ENCODE measurements at regions not wholly inside any gene's neighbourhood (a gene's known extent, or its start where the extent isn't known, plus 50 kb on each side); places are given as distances from the start of the nearest gene placed in this dataset.

- TF ChIP-seq PHTF2 (CRISPR knock-in tag; IDR thresholded peaks at IDR 0.05) (no peak), SUPT5H (IDR thresholded peaks at IDR 0.05) (no peak), UBTF (IDR thresholded peaks at IDR 0.05; ENCODE audit: borderline replicate concordance in 1 of 2, low read depth in 2 of 2, low read length in 2 of 2) (no peak), ZBTB17 (CRISPR knock-in tag; IDR thresholded peaks at IDR 0.05) (no peak), ZNF146 (CRISPR knock-in tag; IDR thresholded peaks at IDR 0.05; ENCODE audit: unreplicated experiment) (no peak), ZEB2 (IDR thresholded peaks at IDR 0.05) (no peak), MCM3 (IDR thresholded peaks at IDR 0.05) (no peak)
- TF ChIP-seq, protein P1, sequence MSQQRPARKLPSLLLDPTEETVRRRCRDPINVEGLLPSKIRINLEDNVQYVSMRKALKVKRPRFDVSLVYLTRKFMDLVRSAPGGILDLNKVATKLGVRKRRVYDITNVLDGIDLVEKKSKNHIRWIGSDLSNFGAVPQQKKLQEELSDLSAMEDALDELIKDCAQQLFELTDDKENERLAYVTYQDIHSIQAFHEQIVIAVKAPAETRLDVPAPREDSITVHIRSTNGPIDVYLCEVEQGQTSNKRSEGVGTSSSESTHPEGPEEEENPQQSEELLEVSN (IDR thresholded peaks at IDR 0.05; ENCODE audit: borderline replicate concordance in 1 of 2, extremely low read depth in 1 of 2, insufficient read depth in 1 of 2, insufficient read length in 1 of 2, low read depth in 1 of 2, low read length in 1 of 2, poor library complexity in 1 of 2, severe bottlenecking in 1 of 2), result no peak
- TF ChIP-seq, protein P2, sequence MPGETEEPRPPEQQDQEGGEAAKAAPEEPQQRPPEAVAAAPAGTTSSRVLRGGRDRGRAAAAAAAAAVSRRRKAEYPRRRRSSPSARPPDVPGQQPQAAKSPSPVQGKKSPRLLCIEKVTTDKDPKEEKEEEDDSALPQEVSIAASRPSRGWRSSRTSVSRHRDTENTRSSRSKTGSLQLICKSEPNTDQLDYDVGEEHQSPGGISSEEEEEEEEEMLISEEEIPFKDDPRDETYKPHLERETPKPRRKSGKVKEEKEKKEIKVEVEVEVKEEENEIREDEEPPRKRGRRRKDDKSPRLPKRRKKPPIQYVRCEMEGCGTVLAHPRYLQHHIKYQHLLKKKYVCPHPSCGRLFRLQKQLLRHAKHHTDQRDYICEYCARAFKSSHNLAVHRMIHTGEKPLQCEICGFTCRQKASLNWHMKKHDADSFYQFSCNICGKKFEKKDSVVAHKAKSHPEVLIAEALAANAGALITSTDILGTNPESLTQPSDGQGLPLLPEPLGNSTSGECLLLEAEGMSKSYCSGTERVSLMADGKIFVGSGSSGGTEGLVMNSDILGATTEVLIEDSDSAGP (CRISPR knock-in tag; IDR thresholded peaks at IDR 0.05), result no peak
- TF ChIP-seq, protein P3, sequence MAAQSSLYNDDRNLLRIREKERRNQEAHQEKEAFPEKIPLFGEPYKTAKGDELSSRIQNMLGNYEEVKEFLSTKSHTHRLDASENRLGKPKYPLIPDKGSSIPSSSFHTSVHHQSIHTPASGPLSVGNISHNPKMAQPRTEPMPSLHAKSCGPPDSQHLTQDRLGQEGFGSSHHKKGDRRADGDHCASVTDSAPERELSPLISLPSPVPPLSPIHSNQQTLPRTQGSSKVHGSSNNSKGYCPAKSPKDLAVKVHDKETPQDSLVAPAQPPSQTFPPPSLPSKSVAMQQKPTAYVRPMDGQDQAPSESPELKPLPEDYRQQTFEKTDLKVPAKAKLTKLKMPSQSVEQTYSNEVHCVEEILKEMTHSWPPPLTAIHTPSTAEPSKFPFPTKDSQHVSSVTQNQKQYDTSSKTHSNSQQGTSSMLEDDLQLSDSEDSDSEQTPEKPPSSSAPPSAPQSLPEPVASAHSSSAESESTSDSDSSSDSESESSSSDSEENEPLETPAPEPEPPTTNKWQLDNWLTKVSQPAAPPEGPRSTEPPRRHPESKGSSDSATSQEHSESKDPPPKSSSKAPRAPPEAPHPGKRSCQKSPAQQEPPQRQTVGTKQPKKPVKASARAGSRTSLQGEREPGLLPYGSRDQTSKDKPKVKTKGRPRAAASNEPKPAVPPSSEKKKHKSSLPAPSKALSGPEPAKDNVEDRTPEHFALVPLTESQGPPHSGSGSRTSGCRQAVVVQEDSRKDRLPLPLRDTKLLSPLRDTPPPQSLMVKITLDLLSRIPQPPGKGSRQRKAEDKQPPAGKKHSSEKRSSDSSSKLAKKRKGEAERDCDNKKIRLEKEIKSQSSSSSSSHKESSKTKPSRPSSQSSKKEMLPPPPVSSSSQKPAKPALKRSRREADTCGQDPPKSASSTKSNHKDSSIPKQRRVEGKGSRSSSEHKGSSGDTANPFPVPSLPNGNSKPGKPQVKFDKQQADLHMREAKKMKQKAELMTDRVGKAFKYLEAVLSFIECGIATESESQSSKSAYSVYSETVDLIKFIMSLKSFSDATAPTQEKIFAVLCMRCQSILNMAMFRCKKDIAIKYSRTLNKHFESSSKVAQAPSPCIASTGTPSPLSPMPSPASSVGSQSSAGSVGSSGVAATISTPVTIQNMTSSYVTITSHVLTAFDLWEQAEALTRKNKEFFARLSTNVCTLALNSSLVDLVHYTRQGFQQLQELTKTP (IDR thresholded peaks at IDR 0.05; ENCODE audit: low read depth in 1 of 2, partially characterized antibody in 2 of 2), result peak in 1 of 2 experiments; percentile 18
- TF ChIP-seq, protein P4, sequence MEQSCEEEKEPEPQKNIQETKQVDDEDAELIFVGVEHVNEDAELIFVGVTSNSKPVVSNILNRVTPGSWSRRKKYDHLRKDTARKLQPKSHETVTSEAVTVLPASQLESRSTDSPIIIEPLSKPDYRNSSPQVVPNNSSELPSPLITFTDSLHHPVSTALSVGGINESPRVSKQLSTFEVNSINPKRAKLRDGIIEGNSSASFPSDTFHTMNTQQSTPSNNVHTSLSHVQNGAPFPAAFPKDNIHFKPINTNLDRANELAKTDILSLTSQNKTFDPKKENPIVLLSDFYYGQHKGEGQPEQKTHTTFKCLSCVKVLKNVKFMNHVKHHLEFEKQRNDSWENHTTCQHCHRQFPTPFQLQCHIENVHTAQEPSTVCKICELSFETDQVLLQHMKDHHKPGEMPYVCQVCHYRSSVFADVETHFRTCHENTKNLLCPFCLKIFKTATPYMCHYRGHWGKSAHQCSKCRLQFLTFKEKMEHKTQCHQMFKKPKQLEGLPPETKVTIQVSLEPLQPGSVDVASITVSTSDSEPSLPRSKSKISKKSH (CRISPR knock-in tag; IDR thresholded peaks at IDR 0.05), result no peak
- TF ChIP-seq, protein P5, sequence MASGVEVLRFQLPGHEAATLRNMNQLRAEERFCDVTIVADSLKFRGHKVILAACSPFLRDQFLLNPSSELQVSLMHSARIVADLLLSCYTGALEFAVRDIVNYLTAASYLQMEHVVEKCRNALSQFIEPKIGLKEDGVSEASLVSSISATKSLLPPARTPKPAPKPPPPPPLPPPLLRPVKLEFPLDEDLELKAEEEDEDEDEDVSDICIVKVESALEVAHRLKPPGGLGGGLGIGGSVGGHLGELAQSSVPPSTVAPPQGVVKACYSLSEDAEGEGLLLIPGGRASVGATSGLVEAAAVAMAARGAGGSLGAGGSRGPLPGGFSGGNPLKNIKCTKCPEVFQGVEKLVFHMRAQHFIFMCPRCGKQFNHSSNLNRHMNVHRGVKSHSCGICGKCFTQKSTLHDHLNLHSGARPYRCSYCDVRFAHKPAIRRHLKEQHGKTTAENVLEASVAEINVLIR (CRISPR knock-in tag; IDR thresholded peaks at IDR 0.05), result peak; percentile 60
- TF ChIP-seq, protein P6, sequence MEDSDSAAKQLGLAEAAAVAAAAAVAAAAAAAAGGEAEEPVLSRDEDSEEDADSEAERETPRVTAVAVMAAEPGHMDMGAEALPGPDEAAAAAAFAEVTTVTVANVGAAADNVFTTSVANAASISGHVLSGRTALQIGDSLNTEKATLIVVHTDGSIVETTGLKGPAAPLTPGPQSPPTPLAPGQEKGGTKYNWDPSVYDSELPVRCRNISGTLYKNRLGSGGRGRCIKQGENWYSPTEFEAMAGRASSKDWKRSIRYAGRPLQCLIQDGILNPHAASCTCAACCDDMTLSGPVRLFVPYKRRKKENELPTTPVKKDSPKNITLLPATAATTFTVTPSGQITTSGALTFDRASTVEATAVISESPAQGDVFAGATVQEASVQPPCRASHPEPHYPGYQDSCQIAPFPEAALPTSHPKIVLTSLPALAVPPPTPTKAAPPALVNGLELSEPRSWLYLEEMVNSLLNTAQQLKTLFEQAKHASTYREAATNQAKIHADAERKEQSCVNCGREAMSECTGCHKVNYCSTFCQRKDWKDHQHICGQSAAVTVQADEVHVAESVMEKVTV (CRISPR knock-in tag; IDR thresholded peaks at IDR 0.05), result no peak
These were observed 107.8 kb upstream of the CD93 start (continued) for GRCh38 chr20:23193801-23194384.
